Ascending aorta (tissue), 2 donors: ENCODE measurements at regions not wholly inside any gene's neighbourhood (a gene's known extent, or its start where the extent isn't known, plus 50 kb on each side); places are given as distances from the start of the nearest gene placed in this dataset.
"Not testable (repeated sequence)": the region's sequence is repeated elsewhere in the genome, so short reads cannot be mapped to it uniquely, and the experiment has no call there.

Experiments used
- DNase-seq, 2 donors: peaks; one replicate each; pipeline ENCODE4 v3.0.0-alpha.2; 2019; ENCODE audit warnings: low spot score in 2 of 2
- H3K27ac ChIP-seq, 2 donors: fragments of 200-600 bp; sonication (generic); one replicate each; pipeline ENCODE4 v1.5.1; 2016 to 2017; ENCODE audit warnings: mild to moderate bottlenecking in 1 of 2
- H3K27me3 ChIP-seq: fragments of 200-600 bp; sonication (generic); one replicate; pipeline ENCODE4 v1.5.1; 2017
- H3K36me3 ChIP-seq, 2 donors: fragments of 200-600 bp; sonication (generic); one replicate each; pipeline ENCODE4 v1.5.1; 2016
- H3K4me1 ChIP-seq, 2 donors: fragments of 200-600 bp; sonication (generic); one replicate each; pipeline ENCODE4 v1.5.1; 2016 to 2017; ENCODE audit warnings: mild to moderate bottlenecking in 1 of 2
- H3K4me3 ChIP-seq, 2 donors: fragments of 200-600 bp; sonication (generic); one replicate each; pipeline ENCODE4 v1.5.1; 2016 to 2017; ENCODE audit warnings: mild to moderate bottlenecking in 1 of 2
- H3K9me3 ChIP-seq, 2 donors: fragments of 200-600 bp; sonication (generic); one replicate each; pipeline ENCODE4 v1.5.1; 2016
- intact Hi-C: fragments of 100-400 bp; cut with DNase I; formaldehyde crosslinking; loops from one replicate; pipeline ENCODE4 v1.15.1; 2023
- TF ChIP-seq, protein P1 (sequence below), 3 experiments: fragments of 200-600 bp in 2 of 3; fragments of 450-650 bp in 1 of 3; sonication (generic) in 2 of 3; IDR thresholded peaks; one replicate each; pipeline ENCODE4 v1.5.1; 2016 to 2019; ENCODE audit warnings: antibody characterized with exemption in 3 of 3, mild to moderate bottlenecking in 1 of 3, moderate library complexity in 1 of 3

DNA sequence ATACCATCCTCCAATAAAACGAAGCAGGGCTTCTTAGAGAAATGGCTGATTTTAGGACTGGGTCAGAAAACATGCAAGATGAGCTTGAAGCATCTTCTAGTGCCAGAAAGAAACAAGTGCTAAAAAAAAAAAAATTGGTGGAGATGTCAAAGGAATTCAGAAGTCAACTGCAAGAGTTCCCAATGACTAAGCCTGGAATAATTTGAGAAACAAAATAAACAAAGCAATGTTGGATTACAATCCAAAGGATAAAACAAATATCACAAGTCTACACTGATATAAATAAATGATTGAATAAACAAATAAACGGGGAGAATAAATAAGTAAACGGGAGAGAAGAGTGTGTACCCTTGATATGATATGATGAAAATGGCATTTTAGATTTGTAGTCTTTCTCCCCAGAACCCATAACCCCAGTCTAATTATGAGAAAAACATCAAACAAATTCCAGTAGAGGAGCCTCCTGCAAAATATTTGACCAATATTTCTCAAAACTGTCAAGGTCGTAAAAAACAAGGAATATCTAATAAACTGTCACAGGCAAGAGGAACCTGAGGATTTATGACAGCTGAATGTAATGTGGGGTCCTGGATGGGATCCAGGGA lies 63.5 kb upstream of the CCL21 start:
- TF ChIP-seq, protein P1, sequence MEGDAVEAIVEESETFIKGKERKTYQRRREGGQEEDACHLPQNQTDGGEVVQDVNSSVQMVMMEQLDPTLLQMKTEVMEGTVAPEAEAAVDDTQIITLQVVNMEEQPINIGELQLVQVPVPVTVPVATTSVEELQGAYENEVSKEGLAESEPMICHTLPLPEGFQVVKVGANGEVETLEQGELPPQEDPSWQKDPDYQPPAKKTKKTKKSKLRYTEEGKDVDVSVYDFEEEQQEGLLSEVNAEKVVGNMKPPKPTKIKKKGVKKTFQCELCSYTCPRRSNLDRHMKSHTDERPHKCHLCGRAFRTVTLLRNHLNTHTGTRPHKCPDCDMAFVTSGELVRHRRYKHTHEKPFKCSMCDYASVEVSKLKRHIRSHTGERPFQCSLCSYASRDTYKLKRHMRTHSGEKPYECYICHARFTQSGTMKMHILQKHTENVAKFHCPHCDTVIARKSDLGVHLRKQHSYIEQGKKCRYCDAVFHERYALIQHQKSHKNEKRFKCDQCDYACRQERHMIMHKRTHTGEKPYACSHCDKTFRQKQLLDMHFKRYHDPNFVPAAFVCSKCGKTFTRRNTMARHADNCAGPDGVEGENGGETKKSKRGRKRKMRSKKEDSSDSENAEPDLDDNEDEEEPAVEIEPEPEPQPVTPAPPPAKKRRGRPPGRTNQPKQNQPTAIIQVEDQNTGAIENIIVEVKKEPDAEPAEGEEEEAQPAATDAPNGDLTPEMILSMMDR (IDR thresholded peaks at IDR 0.05) = no peak
- no peak for DNase-seq
- Histone ChIP-seq H3K27me3 (no peaks in the 10 kb centered on the region), H3K4me1 (no peaks in the 10 kb centered on the region), H3K36me3 (no peaks in the 10 kb centered on the region), H3K27ac (no peak overlapping the region), H3K9me3 (no peaks in the 10 kb centered on the region), H3K4me3 (no peak overlapping the region)
- intact Hi-C loops = no loop called here

DNA sequence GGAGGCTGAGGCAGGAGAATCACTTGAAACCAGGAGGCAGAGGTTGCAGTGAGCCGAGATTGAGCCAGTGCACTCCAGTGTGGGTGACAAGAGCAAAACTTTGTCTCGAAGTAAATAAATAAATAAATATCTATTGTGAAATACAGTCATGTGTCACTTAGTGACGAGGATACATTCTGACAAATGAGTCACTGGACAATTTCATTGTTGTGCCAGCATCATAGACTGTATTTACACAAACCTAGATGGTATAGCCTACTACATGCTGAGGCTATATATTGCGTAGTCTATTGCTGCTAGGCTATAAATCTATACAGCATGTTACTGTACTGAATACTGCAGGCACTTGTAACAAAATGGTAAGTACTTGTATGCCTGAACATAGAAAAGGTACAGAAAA lies 61.1 kb upstream of the CCL21 start:
- Histone ChIP-seq H3K4me3 (no peak overlapping the region), H3K4me1 (no peaks in the 10 kb centered on the region), H3K27me3 (no peaks in the 10 kb centered on the region), H3K27ac (no peak overlapping the region), H3K36me3 (no peaks in the 10 kb centered on the region), H3K9me3 (no peaks in the 10 kb centered on the region)
- TF ChIP-seq, protein P1 (IDR thresholded peaks at IDR 0.05) = no peak
- intact Hi-C loops = no loop called here
- DNase-seq = no peak

DNA sequence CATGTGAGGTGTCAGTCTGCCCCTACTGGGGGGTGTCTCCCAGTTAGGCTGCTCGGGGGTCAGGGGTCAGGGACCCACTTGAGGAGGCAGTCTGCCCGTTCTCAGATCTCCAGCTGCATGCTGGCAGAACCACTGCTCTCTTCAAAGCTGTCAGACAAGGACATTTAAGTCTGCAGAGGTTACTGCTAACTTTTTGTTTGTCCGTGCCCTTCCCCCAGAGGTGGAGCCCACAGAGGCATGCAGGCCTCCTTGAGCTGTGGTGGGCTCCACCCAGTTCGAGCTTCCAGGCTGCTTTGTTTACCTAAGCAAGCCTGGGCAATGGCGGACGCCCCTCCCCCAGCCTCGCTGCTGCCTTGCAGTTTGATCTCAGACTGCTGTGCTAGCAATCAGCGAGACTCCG lies 57.2 kb upstream of the CCL21 start:
- H3K4me1 ChIP-seq, H3K27me3 ChIP-seq, intact Hi-C loops, H3K36me3 ChIP-seq, H3K4me3 ChIP-seq, H3K9me3 ChIP-seq, H3K27ac ChIP-seq, DNase-seq: not testable (repeated sequence)

DNA sequence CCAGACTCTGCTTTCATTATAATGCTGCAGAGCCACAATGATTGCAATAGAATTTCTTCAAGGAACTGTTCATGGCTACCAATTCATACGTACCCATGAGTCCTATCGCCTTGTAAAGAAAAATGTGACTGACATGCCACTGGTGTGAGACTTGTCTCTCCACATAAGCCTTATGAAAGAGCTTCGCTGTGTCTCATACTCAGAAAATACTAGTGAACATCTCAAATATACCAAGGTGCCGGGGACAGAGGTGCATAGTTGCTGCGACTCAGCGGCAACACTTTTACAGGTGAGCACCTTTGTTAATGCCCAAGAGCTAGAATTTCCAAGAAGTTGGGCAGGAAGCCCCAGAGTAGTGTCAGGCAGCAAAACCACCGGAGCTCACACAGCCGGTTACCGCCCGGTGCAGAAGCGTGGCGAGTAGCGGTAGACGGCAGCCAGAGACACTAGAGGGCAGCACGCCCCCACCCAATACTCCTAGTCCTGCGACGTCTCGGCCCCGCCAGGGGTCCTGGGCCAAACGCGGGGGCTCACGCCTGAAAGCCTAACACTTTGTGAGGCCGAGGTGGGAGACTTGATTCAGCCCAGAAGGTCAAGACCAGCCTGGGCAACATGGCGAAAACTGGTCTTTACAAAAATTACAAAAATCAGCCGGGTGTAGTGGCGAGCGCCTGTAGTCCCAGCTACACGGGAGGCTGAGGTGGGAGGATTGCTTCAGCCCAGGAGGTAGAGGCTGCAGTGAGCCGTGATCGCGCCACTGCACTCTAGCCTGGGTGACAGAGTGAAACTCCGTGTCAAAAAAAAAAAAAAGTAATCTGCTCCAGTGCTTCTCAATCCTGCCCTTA lies 50.5 kb upstream of the CCL21 start:
- H3K9me3 ChIP-seq, intact Hi-C loops, H3K4me3 ChIP-seq, H3K27ac ChIP-seq, H3K36me3 ChIP-seq, H3K27me3 ChIP-seq, DNase-seq, H3K4me1 ChIP-seq: not testable (repeated sequence)
- TF ChIP-seq, protein P1 (IDR thresholded peaks at IDR 0.05) = peak in 2 of 3 experiments; percentile 7 to 30
